Neuronal stem cell (in vitro differentiated cells): ENCODE measurements at regions not wholly inside any gene's neighbourhood (a gene's known extent, or its start where the extent isn't known, plus 50 kb on each side); places are given as distances from the start of the nearest gene placed in this dataset.
A peak's percentile ranks its signal among the peaks of the same experiment; 100 is the strongest.

Experiments used
- DNase-seq: peaks from one replicate; pipeline ENCODE4 v3.0.0-alpha.2; 2013; ENCODE audit warnings: low spot score
- H2AFZ ChIP-seq: one replicate; pipeline ENCODE4 v1.6.1; 2013; ENCODE audit warnings: mild to moderate bottlenecking, low read length, inconsistent platforms
- H2AK5ac ChIP-seq: 2 replicates; pipeline ENCODE4 v1.6.1; 2013; ENCODE audit warnings: low read depth, mild to moderate bottlenecking, inconsistent platforms, low read length, moderate library complexity, mixed read lengths
- H2BK120ac ChIP-seq: 2 replicates; pipeline ENCODE4 v1.6.1; 2013; ENCODE audit warnings: low read depth, mild to moderate bottlenecking, inconsistent platforms, low read length, moderate library complexity, mixed read lengths
- H2BK12ac ChIP-seq: one replicate; pipeline ENCODE4 v1.6.1; 2013; ENCODE audit warnings: low read length, inconsistent platforms
- H2BK15ac ChIP-seq: 2 replicates; pipeline ENCODE4 v1.6.1; 2013; ENCODE audit warnings: mild to moderate bottlenecking, low read length, inconsistent platforms, mixed read lengths
- H2BK5ac ChIP-seq: one replicate; pipeline ENCODE4 v1.6.1; 2013; ENCODE audit warnings: inconsistent platforms, mild to moderate bottlenecking, low read length, moderate library complexity
- H3K14ac ChIP-seq: one replicate; pipeline ENCODE4 v1.6.1; 2013; ENCODE audit warnings: low read length, inconsistent platforms
- H3K18ac ChIP-seq: 2 replicates; pipeline ENCODE4 v1.6.1; 2013; ENCODE audit warnings: low read length, inconsistent platforms
- H3K23ac ChIP-seq: 2 replicates; pipeline ENCODE4 v1.6.1; 2013; ENCODE audit warnings: low read depth, mild to moderate bottlenecking, mixed read lengths, low read length, inconsistent platforms; ENCODE audit not compliant: poor library complexity
- H3K27ac ChIP-seq: replicated peaks from 3 replicates; pipeline ENCODE4 v1.5.1; 2013; ENCODE audit warnings: low read length, inconsistent platforms
- H3K27me3 ChIP-seq, 3 experiments: 2 replicates each; pipeline ENCODE4 v1.6.1; 2013; ENCODE audit warnings: low read length in 3 of 3, mild to moderate bottlenecking in 2 of 3, inconsistent platforms in 1 of 3, low read depth in 1 of 3, mixed read lengths in 1 of 3, moderate library complexity in 1 of 3; ENCODE audit not compliant: control insufficient read depth in 3 of 3, insufficient read depth in 3 of 3
- H3K36me3 ChIP-seq, 2 donors: replicated peaks in 1 of 2; 2 replicates each; pipeline ENCODE4 v1.6.1; 2013; ENCODE audit warnings: low read length in 2 of 2; ENCODE audit not compliant: control insufficient read depth in 2 of 2, insufficient read depth in 2 of 2
- H3K4ac ChIP-seq: 2 replicates; pipeline ENCODE4 v1.6.1; 2013; ENCODE audit warnings: inconsistent platforms, mild to moderate bottlenecking, low read length, moderate library complexity
- H3K4me1 ChIP-seq, 2 donors: 1 replicate in 1 of 2; 2 replicates in 1 of 2; pipeline ENCODE4 v1.6.1; 2013; ENCODE audit warnings: low read length in 2 of 2, low read depth in 1 of 2; ENCODE audit not compliant: control insufficient read depth in 2 of 2, insufficient read depth in 1 of 2
- H3K4me2 ChIP-seq: one replicate; pipeline ENCODE4 v1.6.1; 2013; ENCODE audit warnings: mild to moderate bottlenecking, low read length, inconsistent platforms; ENCODE audit not compliant: insufficient read depth, poor library complexity, severe bottlenecking
- H3K4me3 ChIP-seq, 2 donors: 2 replicates each; pipeline ENCODE4 v1.5.1; 2013; ENCODE audit warnings: low read length in 2 of 2, mild to moderate bottlenecking in 2 of 2, inconsistent platforms in 1 of 2, moderate library complexity in 1 of 2
- H3K79me1 ChIP-seq: one replicate; pipeline ENCODE4 v1.6.1; 2013; ENCODE audit warnings: low read depth, mild to moderate bottlenecking, inconsistent platforms, low read length, moderate library complexity
- H3K9ac ChIP-seq: one replicate; pipeline ENCODE4 v1.6.1; 2013; ENCODE audit warnings: mild to moderate bottlenecking, low read depth, low read length, inconsistent platforms; ENCODE audit not compliant: poor library complexity
- H3K9me3 ChIP-seq, 2 donors: replicated peaks in 1 of 2; 2 replicates each; pipeline versions ENCODE3 to v1.6.1; 2013; ENCODE audit warnings: low read length in 2 of 2, mild to moderate bottlenecking in 2 of 2, inconsistent platforms in 1 of 2, low read depth in 1 of 2, mixed read lengths in 1 of 2, moderate library complexity in 1 of 2; ENCODE audit not compliant: control insufficient read depth in 2 of 2, insufficient read depth in 1 of 2
- H4K8ac ChIP-seq: one replicate; pipeline ENCODE4 v1.6.1; 2013; ENCODE audit warnings: low read depth, mild to moderate bottlenecking, inconsistent platforms, low read length, moderate library complexity
- H4K91ac ChIP-seq: one replicate; pipeline ENCODE4 v1.6.1; 2013; ENCODE audit warnings: low read length, low read depth, mild to moderate bottlenecking, inconsistent platforms; ENCODE audit not compliant: poor library complexity
- WGBS, 2 donors: extraction: QIAGEN DNeasy Blood & Tissue Kit; methylation state at CpG; one replicate each; pipeline ENCODE4 v1.1.7; 2013; ENCODE audit warnings: missing lambda C conversion rate in 2 of 2, mixed read lengths in 1 of 2; ENCODE audit not compliant: insufficient read length in 2 of 2, insufficient replicate concordance in 1 of 2; ENCODE audit errors: extremely low coverage in 2 of 2; 5-methylcytosine and 5-hydroxymethylcytosine counted together

DNA sequence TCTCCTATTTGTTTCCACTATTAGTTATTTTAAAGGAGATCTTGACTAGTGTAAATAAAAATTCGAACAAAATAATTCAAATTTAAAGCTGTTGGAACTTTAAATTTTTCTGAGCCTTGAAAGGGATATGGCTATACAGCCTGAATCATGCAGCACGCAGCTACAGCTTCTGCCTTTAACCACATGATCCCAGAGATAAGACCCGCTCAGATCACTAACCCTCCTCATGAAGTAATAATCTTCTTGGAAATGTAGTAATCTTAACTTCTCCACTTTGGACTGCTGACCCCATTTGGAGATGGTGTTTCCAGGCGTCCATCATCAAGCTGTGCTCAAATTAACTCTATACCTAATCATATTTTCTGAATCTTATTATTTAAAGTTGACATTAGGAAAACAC, 336.6 kb downstream of the DSC3 start:
- Histone ChIP-seq H2BK15ac (no peak overlapping the region), H2BK5ac (no peak overlapping the region), H3K14ac (no peak overlapping the region), H3K27ac (no peak overlapping the region), H4K8ac (no peak overlapping the region), H2AK5ac (no peak overlapping the region), H3K4ac (no peak overlapping the region), H3K79me1 (no peaks in the 10 kb centered on the region), H3K18ac (no peak overlapping the region), H2AFZ (no peak overlapping the region), H3K27me3 (no peaks in the 10 kb centered on the region), H3K23ac (no peak overlapping the region), H3K36me3 (no peaks in the 10 kb centered on the region), H3K4me3 (no peak overlapping the region), H3K4me1 (no peaks in the 10 kb centered on the region), H2BK120ac (no peak overlapping the region), H3K9ac (no peak overlapping the region), H3K4me2 (no peak overlapping the region), H4K91ac (no peak overlapping the region), H2BK12ac (no peak overlapping the region), H3K9me3 (no peaks in the 10 kb centered on the region)
- no CpG with 5 or more reads among the region's 4 CpGs for WGBS, 2 donors
- DNase-seq: no peak

GRCh38 chr18:30698571-30698970, 344.0 kb downstream of the DSC3 start:
- Histone ChIP-seq H2BK12ac (no peak overlapping the region), H2BK5ac (no peak overlapping the region), H3K23ac (no peak overlapping the region), H3K4me3 (no peak overlapping the region), H3K14ac (no peak overlapping the region), H3K9ac (no peak overlapping the region), H4K8ac (no peak overlapping the region), H4K91ac (no peak overlapping the region), H3K36me3 (no peaks in the 10 kb centered on the region), H2BK120ac (no peak overlapping the region), H3K79me1 (no peaks in the 10 kb centered on the region), H3K4ac (no peak overlapping the region), H3K4me1 (no peaks in the 10 kb centered on the region), H2AK5ac (no peak overlapping the region), H3K27me3 (peaks cover 0 to 3% (median 0%) of the 10 kb centered on the region in 3 experiments), H2BK15ac (no peak overlapping the region), H3K18ac (no peak overlapping the region), H2AFZ (no peak overlapping the region), H3K27ac (no peak overlapping the region), H3K4me2 (no peak overlapping the region), H3K9me3 (no peaks in the 10 kb centered on the region)
- no CpG with 5 or more reads among the region's 1 CpG for WGBS, 2 donors
- DNase-seq: no peak

DNA sequence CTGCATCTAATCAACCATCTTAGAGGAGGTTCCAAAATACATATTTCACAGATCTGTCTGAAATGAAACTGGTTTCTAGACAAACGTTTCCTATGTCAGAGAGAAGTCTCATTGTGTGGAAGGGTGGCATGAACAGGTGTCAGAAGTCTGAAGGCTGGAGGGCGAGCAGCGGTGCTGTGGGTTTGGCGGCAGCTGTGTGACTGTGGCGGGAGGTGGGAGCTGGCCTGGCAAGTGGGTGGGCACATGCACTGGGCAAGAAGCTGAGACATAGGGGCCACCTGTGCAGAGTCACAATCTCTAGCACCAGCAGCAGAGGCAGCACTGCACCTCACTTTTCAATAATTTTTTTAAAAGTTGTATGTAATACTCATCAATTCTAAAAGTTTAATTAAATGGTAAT, 346.3 kb downstream of the DSC3 start:
- no peak for DNase-seq
- Histone ChIP-seq H2BK120ac (no peak overlapping the region), H2BK12ac (no peak overlapping the region), H3K27ac (no peak overlapping the region), H2BK5ac (no peak overlapping the region), H2AK5ac (no peak overlapping the region), H3K4ac (no peak overlapping the region), H3K18ac (no peak overlapping the region), H3K23ac (no peak overlapping the region), H2AFZ (no peak overlapping the region), H3K4me2 (no peak overlapping the region), H3K27me3 (peaks cover 0 to 3% (median 0%) of the 10 kb centered on the region in 3 experiments), H3K4me3 (no peak overlapping the region), H3K79me1 (no peaks in the 10 kb centered on the region), H4K91ac (no peak overlapping the region), H3K14ac (no peak overlapping the region), H3K4me1 (no peaks in the 10 kb centered on the region), H3K9ac (no peak overlapping the region), H3K36me3 (no peaks in the 10 kb centered on the region), H3K9me3 (no peaks in the 10 kb centered on the region), H2BK15ac (no peak overlapping the region), H4K8ac (no peak overlapping the region)
- no CpG with 5 or more reads among the region's 5 CpGs for WGBS, 2 donors

- no peaks in the 10 kb centered on the region for H3K36me3 ChIP-seq
- no peaks in the 10 kb centered on the region for H3K9me3 ChIP-seq
- no peak overlapping the region for H3K4me2 ChIP-seq
- peak overlapping the region; percentile 86 for H3K23ac ChIP-seq
- H3K18ac ChIP-seq: no peak overlapping the region
- no peak overlapping the region for H3K4ac ChIP-seq
- H3K4me3 ChIP-seq: no peak overlapping the region
- no peak overlapping the region for H2BK5ac ChIP-seq
- H3K14ac ChIP-seq: no peak overlapping the region
- peak overlapping the region; percentile 64 for H2BK15ac ChIP-seq
- H2BK12ac ChIP-seq: no peak overlapping the region
- no peak overlapping the region for H2AFZ ChIP-seq
- no CpG with 5 or more reads among the region's 3 CpGs for WGBS, 2 donors
- no peak overlapping the region for H4K8ac ChIP-seq
- H3K9ac ChIP-seq: peak overlapping the region; percentile 24
- H3K27me3 ChIP-seq: peaks cover 0 to 3% (median 0%) of the 10 kb centered on the region in 3 experiments
- H3K27ac ChIP-seq: no peak overlapping the region
- no peaks in the 10 kb centered on the region for H3K79me1 ChIP-seq
- no peak overlapping the region for H4K91ac ChIP-seq
- H2AK5ac ChIP-seq: no peak overlapping the region
- no peaks in the 10 kb centered on the region for H3K4me1 ChIP-seq
- DNase-seq: no peak
- H2BK120ac ChIP-seq: no peak overlapping the region
Observed at GRCh38 chr18:30694773-30695172, 347.8 kb downstream of the DSC3 start.
